ENCODE measurements at regions not wholly inside any gene's neighbourhood (a gene's known extent, or its start where the extent isn't known, plus 50 kb on each side); places are given as distances from the start of the nearest gene placed in this dataset.

- TF ChIP-seq CTCF (conservative IDR thresholded peaks at IDR 0.05) (no peak), ZFX (IDR thresholded peaks at IDR 0.05) (no peak)
Observed at GRCh38 chr6:56752009-56752408, 109.3 kb upstream of the DST start.
